Endothelial cell of umbilical vein (primary cell): ENCODE measurements at regions not wholly inside any gene's neighbourhood (a gene's known extent, or its start where the extent isn't known, plus 50 kb on each side); places are given as distances from the start of the nearest gene placed in this dataset.

Experiments
- BruUV-seq: library from RNA; stranded (reverse); fragments of 400-500 nt; replicated peaks from 2 replicates; lab custom pipeline; 2021; lab: Mats Ljungman, UMichigan
- CTCF ChIA-PET: fragments of 300-600, 350-600 bp; sonication (Branson Sonifier 250); formaldehyde crosslinking; loops from one replicate; lab custom pipeline; 2021; ENCODE audit warnings: antibody characterized with exemption, inconsistent platforms; lab: Charles Lee
- POLR2A ChIA-PET: fragments of 300-600, 350-600 bp; sonication (Branson Sonifier 250); formaldehyde crosslinking; loops from one replicate; lab custom pipeline; 2021; ENCODE audit warnings: antibody characterized with exemption, inconsistent platforms; lab: Charles Lee
- DNase-seq: peaks from one replicate; pipeline ENCODE4 v3.0.0-alpha.2; 2011; ENCODE audit warnings: low read depth, low spot score
- FAIRE-seq: peaks from 2 replicates; lab custom pipeline; 2011; peaks lifted over from hg19 to GRCh38; lab: Jason Lieb, UNC
- H2AFZ ChIP-seq: 2 replicates; pipeline ENCODE4 v1.6.0; 2012; ENCODE audit warnings: low read depth, low read length, control low read depth, inconsistent platforms
- H3K27ac ChIP-seq: 2 replicates; pipeline ENCODE4 v1.5.1; 2011; ENCODE audit warnings: low read depth, mild to moderate bottlenecking, control low read depth, low read length, moderate library complexity; ENCODE audit not compliant: insufficient read depth
- H3K27me3 ChIP-seq, 2 experiments: 2 replicates each; pipeline versions ENCODE4 v1.6.0 to v1.6.1; 2011; ENCODE audit warnings: low read length in 2 of 2, mixed read lengths in 1 of 2; ENCODE audit not compliant: control insufficient read depth in 2 of 2, insufficient read depth in 2 of 2
- H3K36me3 ChIP-seq, 2 experiments: 2 replicates in 1 of 2; 3 replicates in 1 of 2; pipeline ENCODE4 v1.5.1; 2011; ENCODE audit warnings: low read length in 2 of 2, mild to moderate bottlenecking in 1 of 2, moderate library complexity in 1 of 2; ENCODE audit not compliant: control insufficient read depth in 2 of 2, insufficient read depth in 2 of 2; ENCODE audit errors: extremely low read depth in 1 of 2
- H3K4me1 ChIP-seq: 3 replicates; pipeline ENCODE4 v1.5.1; 2011; ENCODE audit warnings: mild to moderate bottlenecking, low read length; ENCODE audit not compliant: control insufficient read depth, insufficient read depth; ENCODE audit errors: extremely low read depth
- H3K4me2 ChIP-seq: 2 replicates; pipeline ENCODE4 v1.6.1; 2011; ENCODE audit warnings: low read length, control low read depth, mixed read lengths; ENCODE audit not compliant: insufficient read depth
- H3K4me3 ChIP-seq, 3 experiments: fragments of 200-600 bp in 1 of 3; sonication (generic), shearing (Covaris generic) in 1 of 3; replicated peaks in 1 of 3; 2 replicates each; pipeline ENCODE4 v1.5.1; 2011 to 2016; ENCODE audit warnings: control low read depth in 3 of 3, low read length in 3 of 3, mild to moderate bottlenecking in 2 of 3, inconsistent platforms in 1 of 3, low read depth in 1 of 3, moderate library complexity in 1 of 3; ENCODE audit not compliant: insufficient read depth in 1 of 3
- H3K79me2 ChIP-seq: 2 replicates; pipeline ENCODE4 v1.6.0; 2012; ENCODE audit warnings: low read length, inconsistent platforms; ENCODE audit not compliant: control insufficient read depth, insufficient read depth
- H3K9ac ChIP-seq: replicated peaks from 2 replicates; pipeline ENCODE3; 2011; ENCODE audit warnings: low read length, control low read depth; ENCODE audit not compliant: insufficient read depth; ENCODE audit errors: extremely low read depth
- H3K9me1 ChIP-seq: replicated peaks from 3 replicates; pipeline ENCODE4 v1.6.0; 2011; ENCODE audit warnings: mild to moderate bottlenecking, low read length; ENCODE audit not compliant: control insufficient read depth, insufficient read depth; ENCODE audit errors: extremely low read depth
- H3K9me3 ChIP-seq: replicated peaks from 2 replicates; pipeline ENCODE4 v1.5.1; 2012; ENCODE audit warnings: low read length, inconsistent platforms; ENCODE audit not compliant: control insufficient read depth, insufficient read depth
- H4K20me1 ChIP-seq: replicated peaks from 2 replicates; pipeline ENCODE3; 2011; ENCODE audit warnings: mild to moderate bottlenecking, low read length; ENCODE audit not compliant: control insufficient read depth, insufficient read depth; ENCODE audit errors: extremely low read depth
- CTCF ChIP-seq, 2 donors: IDR thresholded peaks; 1 replicate in 1 of 2; 2 replicates in 1 of 2; pipeline ENCODE4 v1.5.1; 2011; ENCODE audit warnings: low read length in 2 of 2, mild to moderate bottlenecking in 2 of 2, moderate library complexity in 2 of 2, control low read depth in 1 of 2, inconsistent platforms in 1 of 2, low read depth in 1 of 2; ENCODE audit not compliant: insufficient read depth in 1 of 2; ENCODE audit errors: extremely low read depth in 1 of 2
- EZH2 ChIP-seq: IDR thresholded peaks from 2 replicates; pipeline ENCODE4 v1.6.1; 2012; ENCODE audit warnings: borderline replicate concordance, low read depth, mild to moderate bottlenecking, moderate library complexity, low read length, inconsistent platforms; ENCODE audit not compliant: severe bottlenecking
- FOS ChIP-seq: IDR thresholded peaks from 2 replicates; pipeline ENCODE4 v1.6.1; 2011; ENCODE audit warnings: mild to moderate bottlenecking, low read length, moderate library complexity, borderline replicate concordance; ENCODE audit not compliant: insufficient read depth
- GATA2 ChIP-seq: IDR thresholded peaks from 2 replicates; pipeline ENCODE4 v1.7.0; 2011; ENCODE audit warnings: low read depth, mild to moderate bottlenecking, moderate library complexity, mixed read lengths, low read length; ENCODE audit not compliant: insufficient read length, insufficient read depth
- JUN ChIP-seq: IDR thresholded peaks from 2 replicates; pipeline ENCODE4 v1.6.1; 2011; ENCODE audit warnings: borderline replicate concordance, low read depth; ENCODE audit not compliant: insufficient read length, insufficient read depth
- MAX ChIP-seq: IDR thresholded peaks from 2 replicates; pipeline ENCODE4 v1.6.1; 2011; ENCODE audit not compliant: insufficient read depth, insufficient read length
- MYC ChIP-seq: IDR thresholded peaks from one replicate; pipeline ENCODE4 v1.6.1; 2011; ENCODE audit warnings: mild to moderate bottlenecking, low read depth, low read length
- POLR2A ChIP-seq: IDR thresholded peaks from 2 replicates; pipeline ENCODE4 v1.6.1; 2012; ENCODE audit warnings: low read depth, mild to moderate bottlenecking, control low read depth, low read length
- POLR2AphosphoS5 ChIP-seq: IDR thresholded peaks from 2 replicates; pipeline ENCODE4 v1.6.1; 2012; ENCODE audit warnings: low read depth, mild to moderate bottlenecking, control low read depth, low read length, moderate library complexity; ENCODE audit not compliant: insufficient read depth
- dilution Hi-C: fragments of 300-500 bp; cut with MboI; formaldehyde crosslinking; loops from one replicate; pipeline ENCODE4 v1.15.0; 2019; ENCODE audit warnings: low sequenced_read_pairs; ENCODE audit not compliant: extremely low pct_ligation_motif_present
- intact Hi-C: fragments of 100-400 bp; cut with micrococcal nuclease; formaldehyde crosslinking; loops from one replicate; pipeline ENCODE4 v1.10.0; 2022

DNA sequence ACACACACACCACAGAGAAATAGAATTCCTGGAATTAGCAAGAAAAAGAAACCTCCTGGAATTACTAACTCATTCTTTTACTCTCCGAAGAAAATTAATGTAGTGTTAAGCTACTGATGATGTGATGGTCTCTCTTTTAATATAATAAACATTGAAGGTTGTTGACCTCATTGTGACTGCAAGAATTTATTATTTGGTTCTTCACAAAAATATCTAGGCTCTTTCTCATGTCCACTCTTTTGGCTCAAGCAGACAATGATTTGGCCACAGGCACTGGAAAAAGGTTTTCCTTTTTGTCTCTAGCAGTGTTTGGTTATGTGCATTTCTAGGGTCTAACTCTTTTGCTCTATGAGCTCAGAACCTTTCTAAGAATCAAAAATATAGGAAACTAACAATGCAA is 811.9 kb downstream of the TENT5A start:
- TF ChIP-seq POLR2AphosphoS5 = no peak
- TF ChIP-seq MYC = no peak
- TF ChIP-seq CTCF (IDR thresholded peaks at IDR 0.05; ENCODE audit: extremely low read depth in 1 of 2, insufficient read depth in 1 of 2, low read depth in 1 of 2, low read length in 2 of 2) = no peak
- no peak for TF ChIP-seq POLR2A
- no peak for TF ChIP-seq JUN
- no peak for TF ChIP-seq FOS
- no peak for TF ChIP-seq EZH2
- TF ChIP-seq MAX = no peak
- no peak for TF ChIP-seq GATA2
- H2AFZ ChIP-seq = no peak overlapping the region
- H3K27me3 ChIP-seq = no peaks in the 10 kb centered on the region
- dilution Hi-C loops (no loop called here), intact Hi-C loops (no loop called here)
- no peak overlapping the region for H3K27ac ChIP-seq
- DNase-seq (no peak), FAIRE-seq (no peak)
- H3K4me3 ChIP-seq = no peak overlapping the region
- no peak overlapping the region for H3K4me2 ChIP-seq
- no peaks in the 10 kb centered on the region for H3K36me3 ChIP-seq
- no peaks in the 10 kb centered on the region for H3K9me1 ChIP-seq
- ChIA-PET POLR2A (no interaction called here), CTCF (interaction anchor here (1.2 kb wide), 1 partner anchor 11 kb away, joined by 4 read pairs; no protein-coding TSS in a partner anchor)
- no peaks in the 10 kb centered on the region for H4K20me1 ChIP-seq
- H3K9me3 ChIP-seq = no peaks in the 10 kb centered on the region
- no peak overlapping the region for H3K9ac ChIP-seq
- H3K4me1 ChIP-seq = no peaks in the 10 kb centered on the region
- H3K79me2 ChIP-seq = no peaks in the 10 kb centered on the region
- BruUV-seq = no TSS peak
